Raji (cell line): ENCODE measurements at regions not wholly inside any gene's neighbourhood (a gene's known extent, or its start where the extent isn't known, plus 50 kb on each side); places are given as distances from the start of the nearest gene placed in this dataset.

ENCODE experiments used
- POLR2A ChIP-seq: IDR thresholded peaks from 2 replicates; pipeline ENCODE4 v1.6.1; 2011; ENCODE audit warnings: low read depth, low read length, control low read depth; ENCODE audit not compliant: insufficient read depth

DNA sequence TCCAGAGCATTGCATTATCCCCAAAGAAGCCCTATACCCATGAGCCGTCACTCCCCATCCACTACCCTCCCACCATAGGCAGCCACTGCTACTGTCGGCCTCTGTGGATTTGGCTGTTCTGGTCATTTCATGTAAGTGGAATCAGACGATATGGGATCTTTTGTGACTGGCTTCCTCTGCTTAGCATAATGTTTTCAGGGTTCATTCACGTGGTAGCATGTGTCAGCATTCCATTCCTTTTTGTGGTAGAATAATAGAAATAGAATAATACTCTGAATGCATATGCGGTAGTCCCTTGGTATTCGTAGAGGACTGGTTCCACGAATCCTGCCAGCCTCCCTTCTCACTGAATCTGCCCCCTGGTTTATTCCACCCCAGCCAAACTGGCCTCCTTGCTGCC lies 402.6 kb upstream of the SULF2 start:
- no peak for TF ChIP-seq POLR2A

DNA sequence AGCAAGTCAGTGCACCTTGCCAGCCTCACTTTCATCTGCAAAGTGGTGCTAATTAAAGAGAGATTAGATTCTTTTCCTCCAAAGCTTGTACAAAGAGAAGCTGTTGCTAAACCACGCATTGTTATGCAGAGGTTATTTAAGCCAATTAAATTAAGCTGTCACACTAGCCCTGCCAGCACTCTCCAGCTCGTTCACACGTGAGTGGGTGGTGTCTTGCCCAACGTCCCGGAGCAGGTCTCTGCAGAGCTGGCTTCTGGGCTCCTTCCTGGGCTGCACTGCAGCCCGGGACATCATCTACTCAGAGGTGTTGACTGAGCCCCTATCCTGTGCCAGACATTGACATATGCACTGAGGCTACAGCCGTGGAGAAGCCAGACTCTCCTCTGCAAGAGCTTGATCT lies 401.6 kb upstream of the SULF2 start:
- no peak for TF ChIP-seq POLR2A

DNA sequence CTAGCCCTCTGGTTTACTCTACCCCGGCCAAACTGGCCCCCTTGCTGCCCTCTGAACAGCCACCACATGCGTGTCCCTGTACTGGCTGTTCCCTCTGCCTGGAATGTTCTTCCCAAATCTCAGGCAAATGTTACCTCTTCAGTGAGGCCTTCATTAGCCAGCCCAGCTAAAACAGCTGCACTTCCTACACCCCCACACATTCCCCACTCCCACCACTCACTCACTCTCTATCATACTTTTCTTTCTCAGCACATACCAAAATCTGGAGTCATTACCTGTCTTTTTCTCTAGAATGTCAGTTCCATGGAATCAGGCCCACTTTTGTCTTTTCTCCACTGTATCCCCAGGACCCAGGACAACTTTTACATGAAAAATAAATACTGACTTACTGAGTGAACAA lies 401.2 kb upstream of the SULF2 start:
- TF ChIP-seq POLR2A, result no peak

DNA sequence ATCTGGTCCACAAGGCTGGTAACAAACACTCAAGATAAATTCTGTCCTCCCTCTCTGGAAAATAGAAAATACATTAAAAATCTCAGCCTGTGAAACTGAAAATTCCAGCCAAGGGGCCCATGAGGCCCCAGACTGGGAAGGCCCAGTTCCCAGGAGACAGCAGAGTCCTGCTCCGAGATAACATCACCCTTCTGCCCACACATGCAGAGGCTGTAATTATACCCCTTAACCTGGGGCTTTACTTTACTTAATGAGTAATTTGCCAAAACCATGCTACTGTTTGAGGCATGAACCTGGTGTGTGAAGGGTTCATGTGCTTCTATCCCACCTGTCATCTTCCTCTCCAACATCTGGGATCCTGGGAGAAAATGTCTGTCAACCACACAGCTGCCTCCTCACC lies 398.9 kb upstream of the SULF2 start:
- no peak for TF ChIP-seq POLR2A

DNA sequence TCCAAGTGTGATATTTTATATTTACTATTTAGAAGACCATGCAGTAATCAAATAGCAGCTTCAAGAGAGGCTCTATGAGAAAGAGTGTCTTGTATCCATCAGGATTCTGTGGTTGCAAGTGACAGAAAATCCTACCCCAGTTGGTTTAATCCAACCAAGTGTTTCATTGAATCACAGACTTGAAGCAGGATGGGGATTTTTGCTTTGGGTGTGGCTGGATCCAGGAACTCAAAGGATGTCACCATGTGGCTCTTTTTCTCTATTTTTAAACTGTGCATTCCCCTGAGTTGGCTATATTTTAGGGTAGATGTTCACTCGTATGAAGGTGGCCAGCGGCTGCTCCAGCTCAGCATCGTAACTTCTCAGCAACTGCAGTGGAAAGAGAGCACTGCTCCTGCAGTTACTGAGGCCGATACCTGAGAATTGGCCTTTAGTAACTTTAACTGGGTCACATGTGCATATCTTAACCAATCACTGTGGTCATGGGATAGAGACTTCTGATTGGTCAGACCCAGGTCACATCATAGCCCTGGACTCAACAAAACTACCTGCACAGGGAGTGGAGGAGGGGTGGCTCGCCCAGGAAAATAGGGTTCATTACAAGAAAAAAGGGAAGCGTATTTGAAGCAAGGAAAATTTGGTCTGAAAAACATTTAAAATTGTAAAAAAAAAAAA lies 396.1 kb upstream of the SULF2 start:
- TF ChIP-seq POLR2A, result no peak

DNA sequence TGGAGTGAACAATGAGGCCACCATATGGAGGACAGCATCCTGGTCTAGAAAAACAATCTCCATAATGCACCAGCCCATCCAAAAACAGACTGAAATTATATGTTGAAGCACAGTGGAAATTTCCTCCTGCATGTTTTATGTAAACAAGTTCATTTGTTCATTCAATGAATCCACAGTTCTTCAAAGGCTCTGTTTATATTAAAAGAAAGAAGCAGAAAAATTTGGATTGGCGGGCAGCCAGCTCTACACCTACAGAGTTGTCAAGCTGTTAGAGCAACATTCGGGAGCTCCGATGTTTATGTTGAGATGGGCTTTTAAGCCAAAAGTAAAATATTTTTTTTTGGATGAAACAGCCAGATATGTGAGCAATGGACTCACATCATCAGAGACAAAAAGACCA lies 395.3 kb upstream of the SULF2 start:
- TF ChIP-seq POLR2A, result no peak

DNA sequence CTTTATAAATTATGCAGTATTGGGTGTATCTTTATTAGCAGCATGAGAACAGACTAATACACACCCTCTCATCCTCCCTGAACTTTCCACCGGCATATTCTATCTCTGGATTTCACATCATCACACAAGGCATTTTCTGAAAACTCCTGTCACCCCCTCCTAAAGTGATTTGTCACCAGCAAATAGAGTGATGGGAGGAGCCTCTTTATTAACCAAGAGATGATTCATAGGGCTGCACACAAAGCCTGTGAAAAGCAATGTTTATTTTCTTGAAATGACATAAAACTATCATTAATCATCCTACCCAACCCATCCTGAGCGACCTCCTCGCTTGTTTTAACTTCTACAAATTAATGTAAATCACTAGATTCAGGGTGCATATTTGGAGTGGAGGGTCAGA lies 394.7 kb upstream of the SULF2 start:
- no peak for TF ChIP-seq POLR2A

DNA sequence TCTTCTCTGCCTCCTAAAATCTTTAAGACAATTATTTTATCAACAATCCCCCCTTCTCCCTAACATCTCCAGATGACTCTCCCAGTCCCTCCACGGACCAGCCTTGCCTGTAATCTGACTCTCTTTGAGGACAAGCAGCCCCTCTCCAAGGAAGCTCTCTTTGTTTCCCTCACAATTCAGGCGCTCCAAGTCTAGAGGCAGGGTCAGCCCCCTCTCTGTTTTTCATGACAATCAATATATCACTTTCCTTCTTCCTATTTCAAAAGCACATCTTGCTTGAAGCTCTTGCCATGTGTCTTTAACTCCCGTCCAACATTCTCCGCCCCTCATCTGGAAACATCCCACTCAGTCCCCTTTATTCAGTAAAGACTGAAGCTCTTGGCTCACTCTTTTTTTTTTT lies 393.4 kb upstream of the SULF2 start:
- TF ChIP-seq POLR2A, result no peak

DNA sequence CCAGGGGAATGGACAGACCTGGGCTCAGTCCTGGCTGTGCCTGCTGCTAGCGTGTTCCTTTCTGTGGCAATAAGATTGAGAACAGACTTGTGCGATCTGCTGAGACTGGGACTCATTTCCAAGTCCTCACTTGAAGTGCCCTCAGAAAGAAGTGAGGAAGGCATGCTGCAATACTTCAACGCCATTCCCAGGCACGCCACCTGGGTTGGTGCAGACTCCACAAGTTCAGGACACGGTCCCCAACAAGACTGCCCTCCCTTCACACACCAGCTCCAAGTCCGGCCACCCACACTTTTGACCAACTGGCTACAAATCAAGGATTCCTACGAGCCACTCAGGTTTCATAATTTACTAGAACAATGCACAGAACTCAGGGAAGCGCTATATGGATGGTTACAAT lies 391.8 kb upstream of the SULF2 start:
- TF ChIP-seq POLR2A, result no peak

DNA sequence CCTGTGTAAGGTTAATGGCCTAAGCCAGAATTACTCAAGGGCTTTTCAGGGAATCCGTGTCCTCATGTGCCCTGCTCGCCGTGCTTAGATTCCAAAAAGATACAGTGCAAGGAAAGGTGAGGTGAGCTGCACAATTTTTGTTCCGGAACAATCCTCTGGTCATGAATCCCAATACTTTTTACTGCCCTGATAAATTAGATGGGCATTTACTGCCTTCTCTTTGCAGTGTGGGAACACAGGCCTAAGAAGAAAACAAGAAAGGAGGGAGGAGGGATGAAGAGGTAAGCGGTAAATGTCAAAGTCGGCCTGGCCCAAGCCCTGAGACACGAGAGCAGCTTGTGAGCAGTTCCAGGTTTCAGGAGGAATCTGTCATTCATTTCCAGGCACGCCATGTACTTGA lies 390.9 kb upstream of the SULF2 start:
- no peak for TF ChIP-seq POLR2A

DNA sequence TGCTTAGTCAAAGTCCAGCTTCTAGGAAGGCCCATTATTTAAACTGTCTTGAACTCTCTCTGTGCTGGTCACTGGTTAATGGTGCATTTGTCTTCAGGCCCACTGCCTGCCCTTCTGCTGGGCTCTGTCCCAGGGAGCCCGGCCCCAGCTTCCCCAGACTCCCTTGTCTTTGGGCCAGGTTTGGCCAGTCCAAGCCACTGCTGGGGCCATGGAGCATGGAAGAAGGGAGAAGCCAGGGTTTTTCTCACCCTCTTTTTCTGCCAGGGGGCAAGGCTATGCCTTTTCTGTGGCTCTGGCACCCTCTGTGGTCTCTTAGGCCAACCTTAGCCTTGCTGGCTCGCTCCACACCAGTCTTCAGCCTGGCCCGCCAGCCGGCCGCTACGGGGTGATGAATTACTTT lies 390.0 kb upstream of the SULF2 start:
- TF ChIP-seq POLR2A, result no peak

DNA sequence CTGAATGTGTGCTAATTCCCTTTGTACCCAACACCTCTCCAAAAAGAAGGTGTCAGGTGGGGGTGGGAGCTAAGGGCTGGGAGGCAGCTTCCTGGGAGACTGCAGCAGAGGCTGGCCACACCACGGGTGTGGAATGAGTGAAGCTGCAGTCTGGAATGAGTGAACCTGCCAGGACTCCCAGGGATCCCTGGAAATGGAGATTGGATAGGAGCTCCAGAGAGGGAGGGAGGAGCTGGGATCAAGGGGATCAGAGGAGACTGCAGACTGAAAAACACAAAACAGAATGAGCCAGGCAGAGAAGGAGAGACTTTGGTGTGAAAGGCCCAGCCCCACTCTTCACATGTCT lies 387.0 kb upstream of the SULF2 start:
- TF ChIP-seq POLR2A, result no peak

DNA sequence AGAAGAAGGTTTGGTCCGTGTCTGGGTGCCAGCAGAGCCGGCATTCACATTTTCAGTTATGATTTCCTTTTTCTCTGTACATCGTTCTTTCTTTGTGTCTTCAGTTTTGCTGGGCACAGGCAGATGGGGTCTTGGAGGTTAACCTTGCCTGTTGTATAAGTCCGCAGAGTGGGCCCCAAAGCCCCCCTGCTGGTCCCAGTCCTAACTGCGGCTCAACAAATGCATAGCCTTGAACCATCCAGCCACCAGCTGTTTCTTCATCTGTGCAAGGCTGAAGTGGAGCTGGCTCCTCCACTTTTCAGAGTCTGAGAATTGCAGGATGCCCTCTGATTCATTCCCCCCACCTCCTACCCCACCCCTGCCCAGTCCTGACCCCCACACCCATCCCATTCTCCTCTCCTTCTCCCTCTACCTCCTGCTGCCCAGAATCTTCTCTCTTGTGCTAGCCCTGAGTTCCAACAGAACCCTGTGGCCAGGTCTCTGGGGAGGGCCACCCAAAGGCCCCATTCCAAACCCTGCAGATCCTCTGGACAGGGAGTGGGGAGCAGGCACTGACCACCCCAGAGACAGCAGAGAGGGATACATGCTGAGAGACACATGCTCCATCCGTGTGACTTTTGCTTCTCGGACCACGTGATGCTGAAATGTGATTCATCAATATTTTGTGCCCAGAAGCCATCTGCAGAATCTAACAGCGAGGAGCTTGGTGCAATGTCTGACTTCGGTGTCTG lies 386.5 kb upstream of the SULF2 start:
- TF ChIP-seq POLR2A, result no peak

DNA sequence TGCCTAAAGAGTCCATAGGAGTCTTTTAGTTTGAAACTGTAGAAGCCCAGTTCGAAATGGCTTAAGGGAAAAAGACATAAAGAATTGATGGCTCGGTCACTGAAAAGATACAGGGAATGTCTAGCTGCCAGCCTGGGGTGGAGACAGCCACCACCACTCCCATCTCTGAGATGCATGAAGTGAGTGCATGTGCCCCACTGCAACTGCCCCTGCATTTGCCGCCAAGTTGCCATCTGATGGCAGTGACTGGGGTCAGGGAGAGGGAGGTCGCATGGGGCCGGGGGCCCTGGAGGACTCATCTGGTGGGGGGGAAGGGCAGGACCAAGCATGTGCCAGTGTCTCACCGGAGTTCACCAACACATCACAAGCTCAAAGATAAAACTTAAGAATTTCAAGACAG lies 385.8 kb upstream of the SULF2 start:
- no peak for TF ChIP-seq POLR2A

DNA sequence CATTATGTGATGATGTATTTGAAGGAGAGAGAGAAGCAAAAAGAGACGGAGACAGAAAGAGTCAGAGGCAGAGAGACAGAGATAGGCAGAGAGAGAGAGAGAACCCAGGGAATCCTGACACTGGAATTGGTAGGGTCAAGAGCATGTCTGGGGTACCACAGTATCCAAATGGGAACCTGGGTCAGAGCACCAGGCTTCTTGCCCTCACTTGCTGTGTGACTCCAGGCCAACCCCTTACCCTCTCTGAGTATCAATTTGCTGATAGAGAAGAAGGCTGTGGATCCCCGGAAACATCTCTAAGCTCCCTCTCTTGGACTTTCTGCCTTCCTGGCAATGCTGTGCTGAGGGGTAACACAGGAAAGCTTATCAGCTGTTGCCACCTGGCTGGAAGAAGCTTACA lies 385.3 kb upstream of the SULF2 start:
- no peak for TF ChIP-seq POLR2A

DNA sequence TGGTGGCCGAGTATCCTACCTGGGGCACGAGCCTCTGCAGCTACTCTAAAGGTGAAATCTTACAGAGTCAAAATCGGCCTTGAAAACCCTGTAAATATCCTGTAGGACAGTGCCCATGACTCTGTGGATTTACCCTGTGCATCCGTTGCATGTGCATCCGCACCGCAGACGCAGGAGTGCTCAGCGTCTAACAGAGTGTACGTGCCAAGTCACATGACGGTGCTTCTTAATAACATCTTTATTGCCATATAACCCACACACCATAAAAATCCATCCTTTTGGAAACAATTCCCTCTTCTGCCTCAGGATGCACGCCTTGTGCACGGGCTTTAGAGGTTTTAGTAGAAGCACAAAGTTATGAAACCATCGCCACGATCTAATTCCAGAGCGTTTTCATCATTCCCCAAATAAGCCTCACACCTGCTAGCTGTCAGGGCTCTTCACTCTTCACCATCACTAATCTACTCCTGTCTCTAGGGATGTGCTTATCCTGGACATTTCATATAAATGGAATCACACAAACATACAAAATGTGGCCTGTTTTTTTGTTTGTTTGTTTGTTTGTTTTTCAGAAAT lies 384.5 kb upstream of the SULF2 start:
- no peak for TF ChIP-seq POLR2A

DNA sequence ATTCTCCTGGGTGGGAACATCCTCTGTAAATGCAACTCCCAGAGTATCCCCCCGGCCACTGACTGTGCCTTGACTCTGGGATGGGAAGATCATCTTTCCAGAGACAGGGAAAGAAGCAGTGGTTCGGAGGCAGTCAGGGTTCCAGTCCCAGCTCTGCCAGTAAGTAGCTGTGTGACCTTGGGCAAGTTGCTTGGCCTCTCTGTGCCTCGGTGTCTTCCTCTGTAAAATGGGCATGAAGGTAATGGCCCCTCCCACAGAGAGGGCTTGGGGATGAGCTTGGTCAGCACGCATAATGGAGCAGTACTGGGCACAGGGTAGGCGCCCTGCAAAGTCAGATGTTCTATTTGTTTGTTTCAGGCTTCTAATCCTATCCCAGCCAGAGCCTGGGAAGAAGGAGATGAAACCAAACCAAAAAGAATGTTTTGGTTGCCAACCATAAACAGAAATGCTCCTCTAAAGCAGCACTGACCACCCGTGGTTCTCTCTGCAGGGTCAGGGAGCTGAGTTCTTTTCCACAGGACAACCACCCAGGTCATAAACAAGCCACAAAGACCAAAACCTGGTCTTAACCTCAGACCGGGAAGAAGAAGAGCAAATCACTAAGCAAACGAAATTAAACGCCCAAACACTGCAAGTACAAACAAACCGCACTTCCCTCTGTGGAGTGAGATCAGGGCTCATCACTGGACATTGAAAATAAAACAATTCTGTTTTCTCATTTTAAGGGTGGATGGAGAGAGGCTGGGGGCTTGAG lies 381.0 kb upstream of the SULF2 start:
- TF ChIP-seq POLR2A, result no peak

DNA sequence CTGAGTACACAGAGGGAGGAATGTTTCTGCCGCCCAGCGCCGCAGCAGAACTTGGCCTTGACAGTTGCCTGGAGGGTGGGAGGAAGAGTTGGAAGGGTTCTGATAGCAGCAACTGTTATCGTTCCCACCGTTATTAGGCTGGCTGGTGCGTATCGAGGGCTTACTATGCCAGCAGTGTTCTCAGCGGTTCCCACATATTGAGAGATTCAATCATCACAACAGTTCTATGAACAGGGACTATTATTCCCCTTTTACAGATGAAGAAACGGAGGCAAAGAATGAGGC lies 380.1 kb upstream of the SULF2 start:
- no peak for TF ChIP-seq POLR2A
